ENCODE measurements at regions not wholly inside any gene's neighbourhood (a gene's known extent, or its start where the extent isn't known, plus 50 kb on each side); places are given as distances from the start of the nearest gene placed in this dataset.

GRCh38 chr10:56298941-56299340, 62.1 kb downstream of the ZWINT start:
- TF ChIP-seq, protein P1, sequence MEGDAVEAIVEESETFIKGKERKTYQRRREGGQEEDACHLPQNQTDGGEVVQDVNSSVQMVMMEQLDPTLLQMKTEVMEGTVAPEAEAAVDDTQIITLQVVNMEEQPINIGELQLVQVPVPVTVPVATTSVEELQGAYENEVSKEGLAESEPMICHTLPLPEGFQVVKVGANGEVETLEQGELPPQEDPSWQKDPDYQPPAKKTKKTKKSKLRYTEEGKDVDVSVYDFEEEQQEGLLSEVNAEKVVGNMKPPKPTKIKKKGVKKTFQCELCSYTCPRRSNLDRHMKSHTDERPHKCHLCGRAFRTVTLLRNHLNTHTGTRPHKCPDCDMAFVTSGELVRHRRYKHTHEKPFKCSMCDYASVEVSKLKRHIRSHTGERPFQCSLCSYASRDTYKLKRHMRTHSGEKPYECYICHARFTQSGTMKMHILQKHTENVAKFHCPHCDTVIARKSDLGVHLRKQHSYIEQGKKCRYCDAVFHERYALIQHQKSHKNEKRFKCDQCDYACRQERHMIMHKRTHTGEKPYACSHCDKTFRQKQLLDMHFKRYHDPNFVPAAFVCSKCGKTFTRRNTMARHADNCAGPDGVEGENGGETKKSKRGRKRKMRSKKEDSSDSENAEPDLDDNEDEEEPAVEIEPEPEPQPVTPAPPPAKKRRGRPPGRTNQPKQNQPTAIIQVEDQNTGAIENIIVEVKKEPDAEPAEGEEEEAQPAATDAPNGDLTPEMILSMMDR (conservative IDR thresholded peaks at IDR 0.05; ENCODE audit: low read depth, low read length) = no peak
- no peak overlapping the region for H3K4me3 ChIP-seq (ENCODE audit: low read depth, low read length)
- no peak for DNase-seq (ENCODE audit: low read depth)

GRCh38 chr10:56296618-56297017, 64.4 kb downstream of the ZWINT start:
- DNase-seq (ENCODE audit: low read depth) = no peak
- TF ChIP-seq, protein P1 (conservative IDR thresholded peaks at IDR 0.05; ENCODE audit: low read depth, low read length) = no peak
- no peak overlapping the region for H3K4me3 ChIP-seq (ENCODE audit: low read depth, low read length)

GRCh38 chr10:56288403-56288802, 72.7 kb downstream of the ZWINT start:
- no peak for DNase-seq (ENCODE audit: low read depth)
- no peak overlapping the region for H3K4me3 ChIP-seq (ENCODE audit: low read depth, low read length)
- TF ChIP-seq, protein P1 (conservative IDR thresholded peaks at IDR 0.05; ENCODE audit: low read depth, low read length) = no peak

DNA sequence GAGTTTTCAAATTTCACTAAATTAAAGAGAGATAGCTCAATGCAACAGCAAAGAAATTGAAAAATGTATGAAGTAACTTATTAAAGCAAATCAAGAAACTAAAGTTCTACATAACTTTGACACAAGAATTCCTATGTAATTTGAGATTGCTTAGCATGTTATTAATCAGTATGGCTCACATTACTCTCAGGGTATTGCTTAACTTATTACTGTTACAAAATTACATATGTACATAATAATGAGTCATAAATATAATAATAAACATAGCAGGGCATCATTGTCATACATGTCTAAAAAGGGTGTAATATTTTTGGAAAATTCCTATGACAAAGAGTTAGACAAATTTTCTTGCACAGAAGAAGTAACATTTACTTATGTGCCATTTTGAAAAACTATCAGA, 75.0 kb downstream of the ZWINT start:
- TF ChIP-seq, protein P1 (conservative IDR thresholded peaks at IDR 0.05; ENCODE audit: low read depth, low read length) = no peak
- H3K4me3 ChIP-seq (ENCODE audit: low read depth, low read length) = no peak overlapping the region
- no peak for DNase-seq (ENCODE audit: low read depth)

DNA sequence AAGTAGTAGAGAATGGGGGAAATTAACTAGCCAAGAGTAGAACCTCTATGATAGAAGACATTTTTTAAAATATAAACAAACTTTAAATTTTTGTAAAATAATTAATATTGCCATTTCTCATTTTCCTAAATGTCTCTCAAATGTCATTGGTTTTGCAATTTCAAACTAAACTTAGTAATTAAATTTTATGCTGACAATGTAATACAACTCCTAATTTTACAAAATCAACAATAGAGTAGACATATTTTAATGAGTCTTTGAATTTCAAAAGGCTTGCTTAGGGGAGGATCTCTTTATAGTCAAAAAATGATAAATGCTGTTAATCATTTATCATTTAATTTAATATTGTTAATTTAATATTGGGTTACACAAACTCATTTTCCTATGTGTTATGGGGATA, 81.8 kb downstream of the ZWINT start:
- no peak overlapping the region for H3K4me3 ChIP-seq (ENCODE audit: low read depth, low read length)
- DNase-seq (ENCODE audit: low read depth) = no peak
- TF ChIP-seq, protein P1 (conservative IDR thresholded peaks at IDR 0.05; ENCODE audit: low read depth, low read length) = no peak

DNA sequence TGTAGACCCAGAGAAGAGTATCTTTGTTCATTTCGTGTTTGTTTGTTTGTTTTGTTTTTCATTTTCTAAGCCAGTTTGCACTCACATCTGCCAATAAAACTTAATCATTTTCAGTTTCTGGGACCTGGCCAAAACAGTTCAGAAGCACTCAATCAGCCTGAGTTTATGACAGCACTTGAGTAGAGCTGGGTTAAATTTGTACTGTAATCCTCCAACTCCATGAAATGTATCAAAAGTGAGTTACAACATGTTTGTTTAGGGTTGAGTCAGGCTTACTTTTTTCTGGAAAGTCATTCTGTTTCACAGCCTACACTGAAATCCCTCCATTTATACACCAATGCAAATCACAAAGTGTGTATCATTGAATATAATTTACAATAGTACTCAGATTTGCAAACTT, 91.9 kb downstream of the ZWINT start:
- H3K4me3 ChIP-seq (ENCODE audit: low read depth, low read length) = no peak overlapping the region
- DNase-seq (ENCODE audit: low read depth) = no peak
- TF ChIP-seq, protein P1 (conservative IDR thresholded peaks at IDR 0.05; ENCODE audit: low read depth, low read length) = no peak

DNA sequence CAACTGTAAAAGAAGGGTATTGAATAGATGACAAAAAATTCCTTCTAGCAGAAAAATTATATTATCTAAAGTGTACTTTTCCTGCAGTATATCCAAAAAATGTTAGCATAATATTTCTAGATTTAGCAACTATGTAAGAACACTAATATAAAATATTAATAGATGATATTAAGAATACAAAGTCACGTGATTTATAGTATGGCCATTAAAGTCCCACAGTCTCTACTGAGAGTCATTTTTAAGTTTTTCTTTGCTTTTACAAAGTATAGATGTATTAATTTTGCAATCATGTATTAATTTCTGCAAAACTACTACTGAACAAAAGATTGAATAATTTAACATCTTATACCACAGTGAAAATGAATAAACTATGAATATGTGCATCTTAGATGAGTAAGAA, 94.9 kb downstream of the ZWINT start:
- DNase-seq (ENCODE audit: low read depth) = no peak
- no peak overlapping the region for H3K4me3 ChIP-seq (ENCODE audit: low read depth, low read length)
- TF ChIP-seq, protein P1 (conservative IDR thresholded peaks at IDR 0.05; ENCODE audit: low read depth, low read length) = no peak

Data from choroid plexus epithelial cell (primary cell).